Immature natural killer cell (primary cell): ENCODE measurements at regions not wholly inside any gene's neighbourhood (a gene's known extent, or its start where the extent isn't known, plus 50 kb on each side); places are given as distances from the start of the nearest gene placed in this dataset.

Experiments used
- DNase-seq, 3 donors: peaks; one replicate each; pipeline ENCODE4 v3.0.0; 2022; ENCODE audit warnings: mixed read lengths in 1 of 3
- H3K27ac Mint-ChIP-seq, 6 donors: one replicate each; pipeline ENCODE4 v1.8.0; 2020; ENCODE audit warnings: mixed read lengths in 6 of 6, mild to moderate bottlenecking in 5 of 6, inconsistent platforms in 4 of 6, moderate library complexity in 3 of 6
- H3K27me3 Mint-ChIP-seq, 3 donors: one replicate each; pipeline ENCODE4 v1.8.0; 2020 to 2021; ENCODE audit warnings: low read depth in 3 of 3, mild to moderate bottlenecking in 3 of 3, mixed read lengths in 3 of 3, moderate library complexity in 3 of 3, inconsistent platforms in 1 of 3
- H3K36me3 Mint-ChIP-seq, 3 donors: one replicate each; pipeline ENCODE4 v1.8.0; 2020; ENCODE audit warnings: mixed read lengths in 3 of 3, inconsistent platforms in 2 of 3, mild to moderate bottlenecking in 2 of 3
- H3K4me1 Mint-ChIP-seq, 2 donors: one replicate each; pipeline ENCODE4 v1.8.0; 2020; ENCODE audit warnings: inconsistent platforms in 2 of 2, mild to moderate bottlenecking in 2 of 2, mixed read lengths in 2 of 2, moderate library complexity in 1 of 2
- H3K4me3 Mint-ChIP-seq, 5 donors: one replicate each; pipeline ENCODE4 v1.8.0; 2020; ENCODE audit warnings: mild to moderate bottlenecking in 5 of 5, mixed read lengths in 5 of 5, inconsistent platforms in 3 of 5, moderate library complexity in 3 of 5
- H3K9me3 Mint-ChIP-seq, 6 donors: one replicate each; pipeline ENCODE4 v1.8.0; 2020; ENCODE audit warnings: mild to moderate bottlenecking in 6 of 6, mixed read lengths in 6 of 6, inconsistent platforms in 4 of 6, moderate library complexity in 3 of 6

DNA sequence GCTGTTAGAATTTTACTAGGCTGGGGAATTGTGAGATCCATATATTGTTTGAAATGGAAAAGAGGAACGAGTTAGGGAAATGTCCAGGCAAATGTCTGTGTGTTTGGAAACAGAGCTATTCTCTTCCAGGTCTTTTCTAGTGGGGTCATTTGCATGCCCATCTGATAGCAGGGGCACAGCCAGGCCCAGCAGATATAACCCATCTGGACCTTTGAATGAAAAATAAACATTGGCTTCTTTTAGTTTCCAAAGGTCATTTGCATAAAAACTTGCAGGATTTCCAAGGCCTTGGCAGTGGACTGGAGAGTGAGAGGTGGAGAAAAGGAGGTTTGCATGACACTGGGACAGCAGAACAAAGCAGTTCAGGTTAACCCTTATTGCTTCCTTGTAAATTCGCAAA, 188.0 kb upstream of the GPR26 start:
- Mint-ChIP-seq H3K36me3 (no peaks in the 10 kb centered on the region), H3K4me1 (no peaks in the 10 kb centered on the region), H3K9me3 (no peaks in the 10 kb centered on the region), H3K27me3 (peaks cover 4 to 13% (median 5%) of the 10 kb centered on the region in 3 donors), H3K27ac (no peak overlapping the region), H3K4me3 (no peak overlapping the region)
- DNase-seq: no peak

DNA sequence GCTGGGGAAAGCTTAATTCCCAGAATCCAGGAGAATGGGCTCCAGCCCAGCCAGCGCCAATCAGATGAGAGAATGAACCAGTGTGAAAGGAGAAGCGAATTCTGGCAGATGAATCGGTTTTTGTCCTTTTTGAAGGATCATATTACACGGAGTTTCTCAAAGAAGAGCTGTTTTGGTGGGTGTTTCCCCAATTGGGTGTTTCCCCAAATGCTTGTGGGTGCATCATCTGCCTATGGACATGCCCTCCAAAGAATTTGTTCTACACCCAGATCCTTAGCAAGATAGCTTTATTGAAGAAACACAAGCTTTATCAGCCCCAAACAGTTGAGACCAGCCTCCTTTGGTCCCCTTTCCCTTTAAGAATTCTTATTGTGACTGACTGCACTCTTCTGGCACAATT, 186.5 kb upstream of the GPR26 start:
- no peaks in the 10 kb centered on the region for H3K4me1 Mint-ChIP-seq
- peaks cover 4 to 11% (median 5%) of the 10 kb centered on the region in 3 donors for H3K27me3 Mint-ChIP-seq
- no peaks in the 10 kb centered on the region for H3K36me3 Mint-ChIP-seq
- no peak overlapping the region for H3K27ac Mint-ChIP-seq
- no peak for DNase-seq
- peaks cover 0 to 1% (median 0%) of the 10 kb centered on the region in 6 donors for H3K9me3 Mint-ChIP-seq
- no peak overlapping the region for H3K4me3 Mint-ChIP-seq

DNA sequence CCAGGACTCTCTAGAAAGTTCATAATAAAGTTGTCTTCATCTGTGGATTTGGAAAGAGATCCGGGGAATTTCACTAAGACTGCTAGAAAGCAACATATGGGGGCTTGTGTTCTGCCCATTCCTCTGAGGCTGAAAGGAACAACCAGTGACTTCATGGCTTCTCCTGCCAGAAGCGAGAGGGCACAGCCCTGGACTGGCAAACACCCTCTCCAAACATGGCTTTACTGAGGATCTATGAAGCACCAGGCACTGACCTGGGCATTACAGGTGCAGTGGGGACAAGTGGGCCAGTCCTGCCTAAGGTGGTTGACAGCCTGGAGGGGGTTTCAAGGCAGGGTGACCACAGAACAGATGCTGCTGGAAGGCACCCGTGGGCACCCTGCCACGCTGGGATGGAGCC, 185.8 kb upstream of the GPR26 start:
- DNase-seq: no peak
- peaks cover 4 to 11% (median 5%) of the 10 kb centered on the region in 3 donors for H3K27me3 Mint-ChIP-seq
- no peaks in the 10 kb centered on the region for H3K36me3 Mint-ChIP-seq
- no peak overlapping the region for H3K27ac Mint-ChIP-seq
- H3K9me3 Mint-ChIP-seq: peaks cover 0 to 1% (median 0%) of the 10 kb centered on the region in 6 donors
- H3K4me1 Mint-ChIP-seq: no peaks in the 10 kb centered on the region
- no peak overlapping the region for H3K4me3 Mint-ChIP-seq

DNA sequence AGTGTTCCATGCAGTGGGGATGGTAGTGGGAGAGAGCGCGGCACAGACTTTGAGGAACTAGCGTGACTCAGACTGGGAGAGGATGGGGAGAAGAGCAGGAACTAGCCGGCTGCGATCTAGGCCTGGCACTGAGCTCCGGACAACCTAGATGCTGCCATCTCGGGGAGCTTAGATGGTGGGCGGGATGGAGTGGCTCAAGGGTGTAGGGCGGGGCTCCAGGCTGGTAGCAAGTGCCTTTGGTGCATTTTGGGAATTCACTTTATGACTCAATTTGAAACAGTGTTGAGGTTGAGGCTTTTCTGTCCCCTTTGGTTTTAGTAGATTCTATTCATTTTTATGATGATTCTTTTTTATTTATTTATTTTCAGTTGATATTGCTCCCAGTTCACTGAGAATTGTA, 185.3 kb upstream of the GPR26 start:
- peaks cover 0 to 1% (median 0%) of the 10 kb centered on the region in 6 donors for H3K9me3 Mint-ChIP-seq
- H3K4me3 Mint-ChIP-seq: no peak overlapping the region
- H3K27ac Mint-ChIP-seq: no peak overlapping the region
- no peak for DNase-seq
- no peaks in the 10 kb centered on the region for H3K36me3 Mint-ChIP-seq
- peaks cover 3 to 11% (median 4%) of the 10 kb centered on the region in 3 donors for H3K27me3 Mint-ChIP-seq
- no peaks in the 10 kb centered on the region for H3K4me1 Mint-ChIP-seq

DNA sequence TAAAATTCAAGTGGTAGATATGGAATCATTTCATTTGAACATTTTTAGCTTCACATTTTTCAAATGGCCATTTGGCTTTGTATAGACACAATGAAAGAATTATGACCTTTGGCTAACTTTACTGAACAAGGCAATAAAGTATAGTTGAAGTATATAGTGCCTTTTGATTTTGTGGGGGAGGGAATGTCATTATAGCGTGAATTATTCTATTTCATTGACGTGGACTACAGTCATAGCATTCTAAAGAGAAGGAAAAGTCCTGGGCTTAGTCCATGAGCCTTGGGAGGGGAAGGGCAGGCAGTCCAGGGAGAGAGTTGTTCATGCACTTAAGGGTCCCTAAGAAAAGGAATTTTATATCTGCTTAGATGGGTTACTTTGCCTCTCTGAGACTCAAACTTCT, 181.4 kb upstream of the GPR26 start:
- Mint-ChIP-seq H3K27me3 (peaks cover 5 to 11% (median 10%) of the 10 kb centered on the region in 3 donors), H3K36me3 (no peaks in the 10 kb centered on the region), H3K9me3 (peaks cover 0 to 1% (median 0%) of the 10 kb centered on the region in 6 donors), H3K27ac (no peak overlapping the region), H3K4me1 (no peaks in the 10 kb centered on the region), H3K4me3 (no peak overlapping the region)
- DNase-seq: no peak

DNA sequence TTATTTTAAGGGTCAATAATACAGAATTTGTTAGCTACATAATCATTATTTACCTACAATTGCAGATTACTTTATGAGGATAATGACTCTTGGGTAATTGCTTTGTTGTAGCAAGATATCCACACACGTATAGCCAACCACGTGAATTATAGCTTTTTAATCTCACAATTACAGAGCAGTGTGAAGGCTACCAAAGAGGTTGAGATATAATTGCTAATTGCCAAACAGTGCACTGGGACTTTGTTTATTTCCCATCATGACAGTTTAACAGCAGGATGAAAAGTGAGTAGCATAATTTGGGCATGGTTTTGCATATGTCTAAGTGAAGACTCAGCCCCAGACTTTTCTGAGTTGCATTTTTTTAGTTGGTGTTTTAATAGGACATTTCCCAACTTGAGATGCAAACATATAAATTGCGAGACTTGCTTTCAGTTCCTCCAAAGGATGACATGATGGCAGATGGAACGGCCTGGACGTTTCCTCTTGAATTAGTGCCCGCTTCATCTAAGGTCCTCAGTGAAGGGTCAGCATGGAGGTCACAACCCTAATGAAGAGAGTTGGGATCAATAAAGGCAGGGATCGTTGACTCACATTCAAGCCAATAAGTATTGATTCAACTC, 180.7 kb upstream of the GPR26 start:
- Mint-ChIP-seq H3K4me3 (no peak overlapping the region), H3K27me3 (peaks cover 5 to 10% (median 8%) of the 10 kb centered on the region in 3 donors), H3K36me3 (no peaks in the 10 kb centered on the region), H3K27ac (no peak overlapping the region), H3K9me3 (peaks cover 0 to 1% (median 0%) of the 10 kb centered on the region in 6 donors), H3K4me1 (no peaks in the 10 kb centered on the region)
- DNase-seq: no peak

DNA sequence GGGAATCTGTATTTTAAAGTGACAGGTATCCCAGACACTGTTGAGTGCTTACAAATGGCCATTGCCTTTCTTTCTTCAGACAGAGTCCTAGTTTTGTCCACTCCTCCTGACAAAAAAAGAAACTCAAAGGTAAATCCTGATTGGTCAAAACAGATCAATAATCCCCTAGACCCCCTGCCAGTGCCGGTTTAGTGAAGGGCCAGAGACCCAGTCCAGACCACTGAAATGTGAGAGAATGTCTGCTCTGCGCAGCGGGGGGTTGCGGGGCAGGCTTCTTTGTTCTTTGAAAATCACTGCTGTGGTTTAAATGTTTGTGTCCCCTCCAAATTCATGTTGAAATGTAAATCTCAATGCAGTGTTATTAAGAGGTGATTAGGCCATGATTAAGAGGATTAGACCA, 177.7 kb upstream of the GPR26 start:
- Mint-ChIP-seq H3K4me1 (no peaks in the 10 kb centered on the region), H3K27ac (no peak overlapping the region), H3K27me3 (peaks cover 4 to 11% (median 5%) of the 10 kb centered on the region in 3 donors), H3K9me3 (peaks cover 0 to 1% (median 0%) of the 10 kb centered on the region in 6 donors), H3K36me3 (no peaks in the 10 kb centered on the region), H3K4me3 (no peak overlapping the region)
- DNase-seq: no peak

DNA sequence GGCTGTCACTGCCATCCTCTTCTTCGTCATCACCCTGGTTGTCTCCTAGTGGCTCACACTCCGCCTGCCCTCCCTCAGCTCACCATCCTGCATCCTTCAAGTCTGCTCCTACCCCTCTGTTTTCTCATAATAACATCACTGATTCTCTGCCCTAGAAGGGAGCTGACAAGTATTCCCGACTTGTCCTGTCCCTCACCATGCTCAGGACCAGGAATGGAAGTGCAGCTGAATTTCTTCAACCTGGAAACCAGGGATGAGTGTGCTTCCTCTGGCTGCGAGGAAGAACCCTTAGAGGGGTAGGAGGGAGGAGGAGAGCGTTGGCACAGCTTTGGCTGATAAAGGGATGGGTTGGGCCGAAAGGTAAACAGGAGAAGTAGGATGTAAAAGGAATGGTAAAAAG, 174.8 kb upstream of the GPR26 start:
- Mint-ChIP-seq H3K4me3 (no peak overlapping the region), H3K27me3 (peaks cover 4 to 11% (median 5%) of the 10 kb centered on the region in 3 donors), H3K9me3 (no peaks in the 10 kb centered on the region), H3K4me1 (no peaks in the 10 kb centered on the region), H3K36me3 (no peaks in the 10 kb centered on the region), H3K27ac (no peak overlapping the region)
- no peak for DNase-seq

DNA sequence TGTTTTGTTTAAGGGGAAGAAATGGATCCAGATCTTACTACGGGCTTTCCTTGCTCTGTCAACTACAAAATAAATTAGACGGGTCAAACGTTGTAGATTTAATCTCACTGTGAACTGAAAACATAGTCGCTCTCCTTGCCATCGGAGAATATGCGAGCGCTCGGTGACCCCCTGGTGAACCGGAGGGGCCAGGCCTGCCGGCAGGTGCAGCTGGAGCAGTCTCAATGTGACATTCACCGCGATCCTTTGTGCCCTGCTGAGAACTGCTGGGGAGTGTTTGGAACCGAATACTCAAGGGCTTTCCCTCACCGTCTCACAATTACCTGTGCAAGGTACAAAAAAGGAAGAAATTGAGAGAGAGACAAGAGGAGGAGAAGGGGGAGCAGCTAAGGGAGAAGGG, 174.1 kb upstream of the GPR26 start:
- DNase-seq: no peak
- no peak overlapping the region for H3K27ac Mint-ChIP-seq
- no peaks in the 10 kb centered on the region for H3K9me3 Mint-ChIP-seq
- H3K27me3 Mint-ChIP-seq: peaks cover 3 to 11% (median 5%) of the 10 kb centered on the region in 3 donors
- no peaks in the 10 kb centered on the region for H3K4me1 Mint-ChIP-seq
- no peak overlapping the region for H3K4me3 Mint-ChIP-seq
- no peaks in the 10 kb centered on the region for H3K36me3 Mint-ChIP-seq

DNA sequence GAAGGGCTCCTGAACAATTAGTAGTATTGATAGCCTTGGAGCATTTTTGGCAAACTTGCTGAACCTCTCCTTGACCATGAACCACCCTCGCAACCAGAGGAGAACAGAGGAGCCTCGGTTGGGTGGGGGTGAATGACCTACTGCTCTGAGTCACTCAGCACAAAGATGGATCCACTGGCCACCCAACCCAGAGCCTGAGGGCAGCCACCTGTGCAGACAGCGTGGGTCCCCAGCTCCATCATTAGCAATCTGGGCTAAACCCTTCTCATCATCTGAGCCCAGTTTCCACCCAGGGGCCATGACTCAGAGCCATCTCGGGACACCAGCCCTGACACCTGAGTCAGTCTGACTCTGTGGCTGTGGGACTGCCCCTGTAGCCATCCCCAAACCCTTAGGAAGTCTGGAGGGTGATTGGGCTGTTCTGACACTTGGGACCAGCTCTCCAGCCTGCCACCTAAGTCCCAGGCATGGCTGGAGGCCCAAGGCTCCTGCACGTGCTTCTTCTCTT, 171.8 kb upstream of the GPR26 start:
- peaks cover 3 to 5% (median 3%) of the 10 kb centered on the region in 3 donors for H3K27me3 Mint-ChIP-seq
- no peaks in the 10 kb centered on the region for H3K36me3 Mint-ChIP-seq

DNA sequence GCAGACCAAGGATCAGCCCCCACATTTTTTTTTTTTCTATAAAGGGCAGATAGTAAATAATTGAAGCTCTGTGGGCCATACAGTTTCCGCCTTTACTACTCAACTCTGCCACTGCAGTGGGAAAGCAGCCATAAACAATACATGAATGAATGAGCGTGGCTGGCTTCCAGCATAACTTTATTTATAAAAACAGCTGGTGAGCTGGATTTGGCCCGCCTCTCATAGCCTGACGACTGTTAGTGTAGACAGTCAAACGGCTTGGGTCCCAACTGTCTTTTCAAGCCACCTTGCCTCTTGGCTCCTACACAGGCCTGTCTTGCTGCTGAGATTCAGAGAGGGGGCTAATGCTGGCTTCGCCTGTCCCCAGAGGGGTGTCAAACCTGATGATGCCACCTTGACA, 169.8 kb upstream of the GPR26 start:
- DNase-seq: no peak
- H3K27ac Mint-ChIP-seq: no peak overlapping the region
- H3K9me3 Mint-ChIP-seq: no peaks in the 10 kb centered on the region
- no peaks in the 10 kb centered on the region for H3K4me1 Mint-ChIP-seq
- H3K4me3 Mint-ChIP-seq: no peak overlapping the region
- H3K27me3 Mint-ChIP-seq: peaks cover under 1 to 5% (median 3%) of the 10 kb centered on the region in 3 donors
- H3K36me3 Mint-ChIP-seq: no peaks in the 10 kb centered on the region

More for the DNA sequence above, 171.8 kb upstream of the GPR26 start:
- H3K4me1 Mint-ChIP-seq: no peaks in the 10 kb centered on the region
- no peak overlapping the region for H3K4me3 Mint-ChIP-seq
- H3K27ac Mint-ChIP-seq: no peak overlapping the region
- H3K9me3 Mint-ChIP-seq: no peaks in the 10 kb centered on the region
- no peak for DNase-seq

DNA sequence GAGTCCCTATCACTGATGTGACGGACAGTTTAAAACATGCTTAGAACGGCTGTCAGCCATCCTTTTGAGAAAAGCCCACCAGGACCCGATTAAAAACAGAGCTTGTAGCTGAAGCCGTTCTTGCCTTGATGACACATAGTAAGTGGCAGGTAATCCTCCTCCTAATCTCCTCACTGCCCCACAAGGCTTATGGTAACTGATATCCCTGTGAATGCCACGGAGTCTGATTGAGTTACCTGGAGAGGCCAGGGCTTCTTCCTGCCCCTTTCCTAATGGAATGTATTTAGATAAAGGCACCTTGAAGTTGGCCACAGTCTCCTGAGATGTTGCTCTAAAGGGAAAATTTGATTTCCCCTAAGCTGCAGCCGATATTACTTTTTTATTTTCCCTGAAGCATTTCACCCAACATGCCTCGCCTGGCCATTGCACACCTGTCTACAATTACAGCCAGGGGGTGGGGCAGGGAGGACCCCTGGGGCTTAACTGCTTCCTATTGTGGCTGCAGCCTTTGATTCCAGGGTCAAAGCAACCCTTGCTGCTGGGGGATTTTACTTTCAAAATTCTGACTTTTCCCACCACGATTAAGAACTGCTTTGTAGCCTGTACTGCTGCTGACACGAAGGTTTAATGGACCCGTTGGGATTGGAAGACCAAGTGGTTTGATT, 169.0 kb upstream of the GPR26 start:
- Mint-ChIP-seq H3K9me3 (no peaks in the 10 kb centered on the region), H3K4me3 (no peak overlapping the region), H3K4me1 (no peaks in the 10 kb centered on the region), H3K27ac (no peak overlapping the region), H3K36me3 (no peaks in the 10 kb centered on the region), H3K27me3 (peaks cover 0 to 9% (median 3%) of the 10 kb centered on the region in 3 donors)
- no peak for DNase-seq

DNA sequence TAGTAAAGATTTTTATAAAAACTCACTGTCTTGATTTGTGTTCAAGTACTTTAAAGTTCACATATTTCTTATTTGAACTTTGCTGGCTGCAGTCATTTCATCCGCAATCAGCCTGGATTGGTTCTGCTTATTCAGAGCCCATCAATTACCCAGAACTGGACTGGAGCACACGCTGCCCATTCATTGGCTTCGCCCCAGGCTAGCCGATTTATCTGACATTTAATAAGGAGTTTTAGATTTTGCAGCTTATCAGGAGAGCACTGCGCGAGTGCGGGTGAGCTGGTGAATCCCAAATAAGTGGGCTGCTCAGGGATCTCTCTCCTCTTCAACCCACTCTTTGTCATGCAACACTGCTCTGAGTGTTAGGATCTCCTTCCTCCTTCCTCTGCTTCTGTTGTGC, 166.0 kb upstream of the GPR26 start:
- H3K4me3 Mint-ChIP-seq: no peak overlapping the region
- H3K4me1 Mint-ChIP-seq: no peaks in the 10 kb centered on the region
- no peaks in the 10 kb centered on the region for H3K36me3 Mint-ChIP-seq
- no peaks in the 10 kb centered on the region for H3K9me3 Mint-ChIP-seq
- DNase-seq: no peak
- peaks cover 0 to 9% (median 2%) of the 10 kb centered on the region in 3 donors for H3K27me3 Mint-ChIP-seq
- no peak overlapping the region for H3K27ac Mint-ChIP-seq

DNA sequence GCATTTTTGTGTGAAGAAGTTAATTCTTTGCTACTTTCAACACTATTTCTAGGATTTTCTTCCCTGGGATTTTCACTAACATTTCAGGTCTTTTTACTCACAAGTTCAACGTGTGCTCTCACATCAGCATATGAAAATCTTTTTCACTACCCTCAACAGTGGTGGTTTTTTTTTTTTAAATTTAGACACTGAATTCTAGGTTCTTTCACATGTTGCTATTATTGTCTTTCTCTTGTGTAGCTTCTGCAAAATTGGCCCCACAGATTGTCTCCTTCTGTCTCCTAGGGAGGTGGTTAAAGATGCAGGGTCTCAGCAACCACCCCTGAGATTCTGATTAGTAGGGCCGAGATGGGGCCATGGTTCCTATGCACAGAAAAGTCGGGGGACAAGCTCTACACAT, 165.0 kb upstream of the GPR26 start:
- Mint-ChIP-seq H3K4me3 (no peak overlapping the region), H3K36me3 (no peaks in the 10 kb centered on the region), H3K4me1 (no peaks in the 10 kb centered on the region), H3K27me3 (peaks cover 0 to 9% (median 2%) of the 10 kb centered on the region in 3 donors), H3K27ac (no peak overlapping the region), H3K9me3 (no peaks in the 10 kb centered on the region)
- no peak for DNase-seq
